Mesothelial cell of epicardium (in vitro differentiated cells): ENCODE measurements at regions not wholly inside any gene's neighbourhood (a gene's known extent, or its start where the extent isn't known, plus 50 kb on each side); places are given as distances from the start of the nearest gene placed in this dataset.

Source experiments
- DNase-seq, 2 experiments: peaks; one replicate each; pipeline ENCODE4 v3.0.0; 2021; ENCODE audit warnings: low spot score in 2 of 2; ENCODE audit not compliant: unreplicated experiment in 2 of 2
- H3K27ac Mint-ChIP-seq: 2 replicates; pipeline ENCODE4 v1.8.0; 2021; ENCODE audit warnings: mixed read lengths
- H3K27me3 Mint-ChIP-seq: 2 replicates; pipeline ENCODE4 v1.8.0; 2021; ENCODE audit warnings: low read depth, mixed read lengths
- H3K36me3 Mint-ChIP-seq: 2 replicates; pipeline ENCODE4 v1.8.0; 2021; ENCODE audit warnings: mixed read lengths
- H3K4me1 Mint-ChIP-seq: 2 replicates; pipeline ENCODE4 v1.8.0; 2021; ENCODE audit warnings: mixed read lengths
- H3K4me3 Mint-ChIP-seq: 2 replicates; pipeline ENCODE4 v1.8.0; 2021; ENCODE audit warnings: mild to moderate bottlenecking, moderate library complexity, mixed read lengths
- H3K9me3 Mint-ChIP-seq: 2 replicates; pipeline ENCODE4 v1.8.0; 2021; ENCODE audit warnings: mixed read lengths
- TF ChIP-seq, protein P1 (sequence below): fragments of 200-600 bp; sonication (generic); IDR thresholded peaks from one replicate; pipeline ENCODE4 v1.5.0; 2021; ENCODE audit warnings: antibody characterized with exemption; ENCODE audit not compliant: unreplicated experiment

- H3K9me3 Mint-ChIP-seq = peaks cover 6% of the 10 kb centered on the region
- peaks cover 2% of the 10 kb centered on the region for H3K4me1 Mint-ChIP-seq
- H3K27me3 Mint-ChIP-seq = no peaks in the 10 kb centered on the region
- H3K4me3 Mint-ChIP-seq = no peak overlapping the region
- TF ChIP-seq, protein P1, sequence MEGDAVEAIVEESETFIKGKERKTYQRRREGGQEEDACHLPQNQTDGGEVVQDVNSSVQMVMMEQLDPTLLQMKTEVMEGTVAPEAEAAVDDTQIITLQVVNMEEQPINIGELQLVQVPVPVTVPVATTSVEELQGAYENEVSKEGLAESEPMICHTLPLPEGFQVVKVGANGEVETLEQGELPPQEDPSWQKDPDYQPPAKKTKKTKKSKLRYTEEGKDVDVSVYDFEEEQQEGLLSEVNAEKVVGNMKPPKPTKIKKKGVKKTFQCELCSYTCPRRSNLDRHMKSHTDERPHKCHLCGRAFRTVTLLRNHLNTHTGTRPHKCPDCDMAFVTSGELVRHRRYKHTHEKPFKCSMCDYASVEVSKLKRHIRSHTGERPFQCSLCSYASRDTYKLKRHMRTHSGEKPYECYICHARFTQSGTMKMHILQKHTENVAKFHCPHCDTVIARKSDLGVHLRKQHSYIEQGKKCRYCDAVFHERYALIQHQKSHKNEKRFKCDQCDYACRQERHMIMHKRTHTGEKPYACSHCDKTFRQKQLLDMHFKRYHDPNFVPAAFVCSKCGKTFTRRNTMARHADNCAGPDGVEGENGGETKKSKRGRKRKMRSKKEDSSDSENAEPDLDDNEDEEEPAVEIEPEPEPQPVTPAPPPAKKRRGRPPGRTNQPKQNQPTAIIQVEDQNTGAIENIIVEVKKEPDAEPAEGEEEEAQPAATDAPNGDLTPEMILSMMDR = no peak
- H3K36me3 Mint-ChIP-seq = no peaks in the 10 kb centered on the region
- no peak overlapping the region for H3K27ac Mint-ChIP-seq
- DNase-seq = no peak
These were observed 1333.9 kb downstream of the PCDH18 start for GRCh38 chr4:136198358-136198757.

DNA sequence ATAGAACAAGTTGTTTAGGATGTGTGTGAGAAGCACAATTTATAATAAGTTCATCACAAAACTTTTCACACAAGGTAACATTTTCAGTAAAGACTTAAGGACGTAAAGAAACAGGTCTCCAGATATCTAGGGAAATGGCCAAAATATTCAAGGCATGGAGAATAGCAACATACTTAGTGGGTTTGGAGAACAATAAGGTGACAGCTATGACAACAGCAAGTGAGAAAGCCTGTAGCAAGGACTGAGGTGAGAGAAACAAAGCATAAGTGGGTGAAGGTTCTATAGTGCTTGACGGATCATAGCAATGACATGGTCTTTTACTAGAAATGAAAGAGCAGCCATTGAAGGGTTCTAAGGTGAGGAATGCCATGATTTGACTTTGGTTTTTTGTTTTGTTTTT is 1337.3 kb downstream of the PCDH18 start:
- Mint-ChIP-seq H3K4me1 (peaks cover 2% of the 10 kb centered on the region), H3K27me3 (no peaks in the 10 kb centered on the region), H3K27ac (no peak overlapping the region), H3K4me3 (no peak overlapping the region), H3K9me3 (peaks cover 10% of the 10 kb centered on the region), H3K36me3 (no peaks in the 10 kb centered on the region)
- DNase-seq = no peak
- TF ChIP-seq, protein P1 = no peak

DNA sequence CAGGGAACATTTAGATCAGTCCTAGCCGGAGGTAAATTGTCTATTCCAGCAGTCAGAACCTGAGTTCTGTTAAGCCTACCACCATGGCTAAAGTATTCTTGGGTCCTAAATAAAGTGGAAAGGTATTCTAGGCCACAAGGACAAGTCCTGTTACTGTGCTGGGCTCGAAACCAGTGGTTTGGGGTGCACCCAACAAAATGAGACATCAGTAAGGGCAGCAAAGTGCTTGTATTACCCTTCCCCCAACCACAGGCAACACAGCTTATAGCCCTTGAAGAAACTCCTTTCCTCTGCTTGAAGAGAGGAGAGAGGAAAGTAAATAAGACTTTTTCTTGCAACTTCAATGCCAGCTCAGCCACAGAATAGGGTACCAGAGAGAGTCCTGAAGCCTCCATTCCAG is 1345.6 kb downstream of the PCDH18 start:
- Mint-ChIP-seq H3K4me3 (no peak overlapping the region), H3K36me3 (no peaks in the 10 kb centered on the region), H3K4me1 (no peaks in the 10 kb centered on the region), H3K27me3 (no peaks in the 10 kb centered on the region), H3K9me3 (peaks cover 29% of the 10 kb centered on the region), H3K27ac (no peak overlapping the region)
- DNase-seq = no peak
- TF ChIP-seq, protein P1 = no peak

GRCh38 chr4:136183513-136183912 is 1348.8 kb downstream of the PCDH18 start:
- H3K4me1 Mint-ChIP-seq = no peaks in the 10 kb centered on the region
- no peak for DNase-seq
- TF ChIP-seq, protein P1 = no peak
- H3K27ac Mint-ChIP-seq = no peak overlapping the region
- H3K36me3 Mint-ChIP-seq = no peaks in the 10 kb centered on the region
- H3K27me3 Mint-ChIP-seq = no peaks in the 10 kb centered on the region
- H3K4me3 Mint-ChIP-seq = no peak overlapping the region
- peaks cover 18% of the 10 kb centered on the region for H3K9me3 Mint-ChIP-seq

GRCh38 chr4:136156947-136157346 is 1375.3 kb downstream of the PCDH18 start:
- Mint-ChIP-seq H3K4me3 (no peak overlapping the region), H3K27ac (no peak overlapping the region), H3K4me1 (no peaks in the 10 kb centered on the region), H3K36me3 (peaks cover 2% of the 10 kb centered on the region), H3K27me3 (no peaks in the 10 kb centered on the region), H3K9me3 (peaks cover 6% of the 10 kb centered on the region)
- TF ChIP-seq, protein P1 = no peak
- no peak for DNase-seq

GRCh38 chr4:136150046-136150445 is 1382.2 kb downstream of the PCDH18 start:
- H3K27me3 Mint-ChIP-seq = no peaks in the 10 kb centered on the region
- no peak overlapping the region for H3K4me3 Mint-ChIP-seq
- no peaks in the 10 kb centered on the region for H3K4me1 Mint-ChIP-seq
- DNase-seq = no peak
- TF ChIP-seq, protein P1 = no peak
- H3K27ac Mint-ChIP-seq = no peak overlapping the region
- peaks cover 6% of the 10 kb centered on the region for H3K36me3 Mint-ChIP-seq
- H3K9me3 Mint-ChIP-seq = peaks cover 11% of the 10 kb centered on the region
